ENCODE measurements at regions not wholly inside any gene's neighbourhood (a gene's known extent, or its start where the extent isn't known, plus 50 kb on each side); places are given as distances from the start of the nearest gene placed in this dataset.

- no peak overlapping the region for H3K18ac ChIP-seq (ENCODE audit: insufficient read length, low read depth, low read length)
- no peak overlapping the region for H3K27ac ChIP-seq (ENCODE audit: insufficient read length, low read depth, low read length)
- no peak overlapping the region for H4K8ac ChIP-seq (replicated peaks; ENCODE audit: insufficient read length, low read depth, low read length)
- H2BK5ac ChIP-seq (ENCODE audit: insufficient read length, low read length), result no peak overlapping the region
- no peak for DNase-seq
- H2BK15ac ChIP-seq (ENCODE audit: low read depth, low read length), result no peak overlapping the region
- no peak overlapping the region for H2BK120ac ChIP-seq (ENCODE audit: low read depth, low read length, poor library complexity, severe bottlenecking)
- H4K91ac ChIP-seq (ENCODE audit: insufficient read length, low read depth, low read length), result no peak overlapping the region
- H3K79me1 ChIP-seq (ENCODE audit: insufficient read depth, low read depth, low read length, poor library complexity, severe bottlenecking), result no peaks in the 10 kb centered on the region
- no peak overlapping the region for H3K9ac ChIP-seq (ENCODE audit: extremely low read depth, insufficient read length, low read length)
- H3K23me2 ChIP-seq (ENCODE audit: insufficient read length, low read depth, low read length, poor library complexity, severe bottlenecking), result no peaks in the 10 kb centered on the region
- no peaks in the 10 kb centered on the region for H3K79me2 ChIP-seq (ENCODE audit: insufficient read depth, low read length)
- no peak for TF ChIP-seq CTCF (conservative IDR thresholded peaks at IDR 0.05)
- H3K23ac ChIP-seq (ENCODE audit: insufficient read length, low read depth, low read length), result no peak overlapping the region
- H2AK5ac ChIP-seq (ENCODE audit: insufficient read length, low read length), result no peak overlapping the region
- no peaks in the 10 kb centered on the region for H3K9me3 Mint-ChIP-seq
- H4K20me1 ChIP-seq (ENCODE audit: control insufficient read depth, insufficient read depth, insufficient read length), result no peaks in the 10 kb centered on the region
- H2AFZ ChIP-seq (ENCODE audit: low read length), result no peak overlapping the region
- H3K4me2 ChIP-seq (ENCODE audit: insufficient read depth, insufficient read length, low read length), result no peak overlapping the region
- no peak overlapping the region for H4K5ac ChIP-seq (ENCODE audit: insufficient read length, low read depth, low read length)
- H3K4me1 Mint-ChIP-seq, result peaks cover 6 to 7% of the 10 kb centered on the region in 2 experiments
- H3K36me3 Mint-ChIP-seq (ENCODE audit: insufficient read depth in 1 of 3, low read depth in 3 of 3), result no peaks in the 10 kb centered on the region
- H3K4ac ChIP-seq (ENCODE audit: low read depth, low read length), result no peak overlapping the region
- H3T11ph ChIP-seq (ENCODE audit: low read length), result no peak overlapping the region
- no peak overlapping the region for H3K4me3 Mint-ChIP-seq
- H3K14ac ChIP-seq (ENCODE audit: insufficient read depth, low read length), result no peak overlapping the region
- no CpG with 5 or more reads among the region's 1 CpG for WGBS (ENCODE audit: extremely low coverage, insufficient read length, low lambda C conversion rate)
- no peak overlapping the region for H3K56ac ChIP-seq (ENCODE audit: insufficient read length, low read depth, low read length)
- no peaks in the 10 kb centered on the region for H3K9me3 ChIP-seq (ENCODE audit: control insufficient read depth, low read depth, low read length)
- H3K4me1 ChIP-seq (ENCODE audit: insufficient read depth, low read length), result 0 out of 2 replicates have a peak, but pooled peaks cover 2% of the 10 kb centered on the region
- H3K27ac Mint-ChIP-seq, result no peak overlapping the region
- no peaks in the 10 kb centered on the region for H3K27me3 Mint-ChIP-seq (ENCODE audit: low read depth)
- H2BK20ac ChIP-seq (ENCODE audit: low read depth, low read length, poor library complexity, severe bottlenecking), result no peak overlapping the region
- H3K27me3 ChIP-seq (ENCODE audit: insufficient read depth, low read length), result no peaks in the 10 kb centered on the region
- no peak overlapping the region for H2BK12ac ChIP-seq (ENCODE audit: insufficient read length, low read depth, low read length)
Measured at GRCh38 chr1:96964761-96965160, 243.2 kb downstream of the PTBP2 start.

Measured in H9 (cell line).